ENCODE measurements at regions not wholly inside any gene's neighbourhood (a gene's known extent, or its start where the extent isn't known, plus 50 kb on each side); places are given as distances from the start of the nearest gene placed in this dataset.

DNA sequence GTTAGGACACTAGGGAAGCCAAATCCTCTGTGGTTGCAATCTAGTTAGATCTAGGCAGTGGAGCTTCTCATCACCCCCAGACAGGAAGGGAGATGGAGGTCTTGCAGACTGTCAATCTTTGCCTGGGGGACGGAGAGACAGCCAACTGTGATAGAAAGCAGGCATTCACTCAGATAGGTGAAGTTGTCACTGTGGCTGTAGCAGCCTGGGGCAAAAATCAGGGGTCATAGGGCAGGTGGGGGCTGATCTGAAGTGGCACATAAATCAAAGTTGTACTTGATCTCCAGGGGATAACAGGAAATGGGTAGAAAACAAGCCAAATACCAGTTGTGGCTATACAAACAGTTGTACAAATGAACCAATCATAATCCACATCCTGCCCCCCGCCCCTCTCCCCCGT lies 620.9 kb upstream of the USP24 start:
- no peak overlapping the region for H3K4ac ChIP-seq (ENCODE audit: low read length)
- no peak overlapping the region for H3K4me3 ChIP-seq (ENCODE audit: low read length in 2 of 2)
- no CpG with 5 or more reads among the region's 3 CpGs for WGBS, 2 donors (ENCODE audit: extremely low coverage in 2 of 2, insufficient read length in 2 of 2, insufficient replicate concordance in 1 of 2)
- H3K23ac ChIP-seq (ENCODE audit: low read depth, low read length, poor library complexity): no peak overlapping the region
- H2AK5ac ChIP-seq (ENCODE audit: low read depth, low read length): no peak overlapping the region
- no peaks in the 10 kb centered on the region for H3K79me1 ChIP-seq (ENCODE audit: low read depth, low read length)
- DNase-seq (ENCODE audit: low spot score): no peak
- H4K8ac ChIP-seq (ENCODE audit: low read depth, low read length): no peak overlapping the region
- H3K4me2 ChIP-seq (ENCODE audit: insufficient read depth, low read length, poor library complexity, severe bottlenecking): no peak overlapping the region
- H3K9me3 ChIP-seq (replicated peaks in 1 of 2; ENCODE audit: control insufficient read depth in 2 of 2, insufficient read depth in 1 of 2, low read depth in 1 of 2, low read length in 2 of 2): no peaks in the 10 kb centered on the region
- H2BK12ac ChIP-seq (ENCODE audit: low read length): no peak overlapping the region
- H3K14ac ChIP-seq (ENCODE audit: low read length): peak overlapping the region; percentile 15
- H2BK5ac ChIP-seq (ENCODE audit: low read length): no peak overlapping the region
- H2BK15ac ChIP-seq (ENCODE audit: low read length): no peak overlapping the region
- H2AFZ ChIP-seq (ENCODE audit: low read length): no peak overlapping the region
- no peak overlapping the region for H2BK120ac ChIP-seq (ENCODE audit: low read depth, low read length)
- H3K9ac ChIP-seq (ENCODE audit: low read depth, low read length, poor library complexity): peak overlapping the region; percentile 15
- no peak overlapping the region for H3K27ac ChIP-seq (replicated peaks; ENCODE audit: low read length)
- no peak overlapping the region for H3K18ac ChIP-seq (ENCODE audit: low read length)
- H3K4me1 ChIP-seq (ENCODE audit: control insufficient read depth in 2 of 2, insufficient read depth in 1 of 2, low read depth in 1 of 2, low read length in 2 of 2): no peaks in the 10 kb centered on the region
- H4K91ac ChIP-seq (ENCODE audit: low read depth, low read length, poor library complexity): no peak overlapping the region
- H3K36me3 ChIP-seq (replicated peaks in 1 of 2; ENCODE audit: control insufficient read depth in 2 of 2, insufficient read depth in 2 of 2, low read length in 2 of 2): no peaks in the 10 kb centered on the region
- H3K27me3 ChIP-seq (ENCODE audit: control insufficient read depth in 3 of 3, insufficient read depth in 3 of 3, low read depth in 1 of 3, low read length in 3 of 3): peaks cover 0 to 2% (median 0%) of the 10 kb centered on the region in 3 experiments

DNA sequence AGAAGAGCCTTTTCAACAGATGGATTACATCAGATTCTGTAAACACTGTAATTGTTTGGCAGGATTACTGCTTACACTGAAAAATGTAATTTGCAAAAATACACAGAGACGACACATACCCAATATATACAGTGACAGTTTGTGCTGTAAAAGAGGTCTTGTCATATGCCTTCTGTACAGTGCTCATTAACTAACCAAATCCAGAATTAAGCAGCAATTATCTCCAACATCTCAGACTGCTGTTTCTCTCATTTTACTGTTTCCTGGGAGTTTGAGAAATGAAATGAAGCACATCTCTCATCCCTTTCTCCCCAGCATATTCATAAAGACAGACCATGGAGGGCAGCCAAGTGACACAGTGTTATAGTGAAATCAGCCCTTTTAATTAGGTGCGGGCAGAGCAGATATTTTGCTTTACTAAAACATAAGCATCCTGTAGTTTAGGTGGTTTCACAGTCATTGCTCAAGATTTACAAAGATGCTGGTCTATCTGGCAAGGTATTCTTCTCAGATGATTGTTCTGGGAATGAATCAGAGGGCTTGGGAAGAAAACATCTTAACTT lies 618.4 kb upstream of the USP24 start:
- no peak overlapping the region for H2AK5ac ChIP-seq (ENCODE audit: low read depth, low read length)
- H3K14ac ChIP-seq (ENCODE audit: low read length): no peak overlapping the region
- H2BK5ac ChIP-seq (ENCODE audit: low read length): no peak overlapping the region
- H3K4ac ChIP-seq (ENCODE audit: low read length): no peak overlapping the region
- no peak overlapping the region for H2BK12ac ChIP-seq (ENCODE audit: low read length)
- H3K4me1 ChIP-seq (ENCODE audit: control insufficient read depth in 2 of 2, insufficient read depth in 1 of 2, low read depth in 1 of 2, low read length in 2 of 2): no peaks in the 10 kb centered on the region
- H2AFZ ChIP-seq (ENCODE audit: low read length): no peak overlapping the region
- H3K36me3 ChIP-seq (replicated peaks in 1 of 2; ENCODE audit: control insufficient read depth in 2 of 2, insufficient read depth in 2 of 2, low read length in 2 of 2): no peaks in the 10 kb centered on the region
- WGBS, 2 donors (ENCODE audit: extremely low coverage in 2 of 2, insufficient read length in 2 of 2, insufficient replicate concordance in 1 of 2): no CpG with 5 or more reads among the region's 2 CpGs
- no peak overlapping the region for H4K8ac ChIP-seq (ENCODE audit: low read depth, low read length)
- no peaks in the 10 kb centered on the region for H3K9me3 ChIP-seq (replicated peaks in 1 of 2; ENCODE audit: control insufficient read depth in 2 of 2, insufficient read depth in 1 of 2, low read depth in 1 of 2, low read length in 2 of 2)
- H3K27me3 ChIP-seq (ENCODE audit: control insufficient read depth in 3 of 3, insufficient read depth in 3 of 3, low read depth in 1 of 3, low read length in 3 of 3): no peaks in the 10 kb centered on the region
- no peak overlapping the region for H3K4me2 ChIP-seq (ENCODE audit: insufficient read depth, low read length, poor library complexity, severe bottlenecking)
- H4K91ac ChIP-seq (ENCODE audit: low read depth, low read length, poor library complexity): no peak overlapping the region
- H3K9ac ChIP-seq (ENCODE audit: low read depth, low read length, poor library complexity): no peak overlapping the region
- DNase-seq (ENCODE audit: low spot score): no peak
- no peak overlapping the region for H2BK120ac ChIP-seq (ENCODE audit: low read depth, low read length)
- no peaks in the 10 kb centered on the region for H3K79me1 ChIP-seq (ENCODE audit: low read depth, low read length)
- no peak overlapping the region for H2BK15ac ChIP-seq (ENCODE audit: low read length)
- no peak overlapping the region for H3K23ac ChIP-seq (ENCODE audit: low read depth, low read length, poor library complexity)
- H3K4me3 ChIP-seq (ENCODE audit: low read length in 2 of 2): no peak overlapping the region
- H3K27ac ChIP-seq (replicated peaks; ENCODE audit: low read length): no peak overlapping the region
- H3K18ac ChIP-seq (ENCODE audit: low read length): no peak overlapping the region

GRCh38 chr1:55831759-55832158 lies 616.6 kb upstream of the USP24 start:
- Histone ChIP-seq H3K4me1 (ENCODE audit: control insufficient read depth in 2 of 2, insufficient read depth in 1 of 2, low read depth in 1 of 2, low read length in 2 of 2) (no peaks in the 10 kb centered on the region), H4K91ac (ENCODE audit: low read depth, low read length, poor library complexity) (no peak overlapping the region), H3K27ac (replicated peaks; ENCODE audit: low read length) (no peak overlapping the region), H3K4me2 (ENCODE audit: insufficient read depth, low read length, poor library complexity, severe bottlenecking) (no peak overlapping the region), H4K8ac (ENCODE audit: low read depth, low read length) (no peak overlapping the region), H3K27me3 (ENCODE audit: control insufficient read depth in 3 of 3, insufficient read depth in 3 of 3, low read depth in 1 of 3, low read length in 3 of 3) (no peaks in the 10 kb centered on the region), H2BK5ac (ENCODE audit: low read length) (no peak overlapping the region), H2BK12ac (ENCODE audit: low read length) (no peak overlapping the region), H2BK120ac (ENCODE audit: low read depth, low read length) (no peak overlapping the region), H2BK15ac (ENCODE audit: low read length) (no peak overlapping the region), H2AFZ (ENCODE audit: low read length) (no peak overlapping the region), H3K23ac (ENCODE audit: low read depth, low read length, poor library complexity) (no peak overlapping the region), H3K9me3 (replicated peaks in 1 of 2; ENCODE audit: control insufficient read depth in 2 of 2, insufficient read depth in 1 of 2, low read depth in 1 of 2, low read length in 2 of 2) (no peaks in the 10 kb centered on the region), H3K79me1 (ENCODE audit: low read depth, low read length) (no peaks in the 10 kb centered on the region), H3K18ac (ENCODE audit: low read length) (no peak overlapping the region), H3K14ac (ENCODE audit: low read length) (no peak overlapping the region), H3K4ac (ENCODE audit: low read length) (no peak overlapping the region), H3K4me3 (ENCODE audit: low read length in 2 of 2) (no peak overlapping the region), H3K36me3 (replicated peaks in 1 of 2; ENCODE audit: control insufficient read depth in 2 of 2, insufficient read depth in 2 of 2, low read length in 2 of 2) (no peaks in the 10 kb centered on the region), H3K9ac (ENCODE audit: low read depth, low read length, poor library complexity) (no peak overlapping the region), H2AK5ac (ENCODE audit: low read depth, low read length) (no peak overlapping the region)
- no peak for DNase-seq (ENCODE audit: low spot score)
- no CpG with 5 or more reads among the region's 3 CpGs for WGBS, 2 donors (ENCODE audit: extremely low coverage in 2 of 2, insufficient read length in 2 of 2, insufficient replicate concordance in 1 of 2)

DNA sequence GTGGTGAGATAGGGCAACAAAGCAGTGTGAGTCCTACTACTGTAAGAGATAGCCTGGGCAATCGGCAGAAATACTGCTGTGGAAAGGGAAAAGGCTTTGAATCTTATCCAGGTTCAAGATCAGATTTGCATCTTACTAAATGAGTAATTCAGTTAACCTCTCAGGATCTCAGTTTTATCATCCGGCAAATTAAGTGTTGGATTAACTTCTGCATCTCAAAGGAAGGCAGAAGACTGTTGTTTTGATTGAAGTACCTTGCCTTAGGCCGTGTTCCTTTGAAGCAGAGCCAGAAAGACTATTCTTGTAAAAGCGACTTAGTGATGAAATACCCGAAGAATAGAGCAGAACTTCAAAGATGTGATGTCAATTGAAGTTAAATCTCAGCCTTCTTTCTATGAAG lies 612.9 kb upstream of the USP24 start:
- H3K27me3 ChIP-seq (ENCODE audit: control insufficient read depth in 3 of 3, insufficient read depth in 3 of 3, low read depth in 1 of 3, low read length in 3 of 3): no peaks in the 10 kb centered on the region
- no peak overlapping the region for H3K9ac ChIP-seq (ENCODE audit: low read depth, low read length, poor library complexity)
- no peak overlapping the region for H2AK5ac ChIP-seq (ENCODE audit: low read depth, low read length)
- no peaks in the 10 kb centered on the region for H3K36me3 ChIP-seq (replicated peaks in 1 of 2; ENCODE audit: control insufficient read depth in 2 of 2, insufficient read depth in 2 of 2, low read length in 2 of 2)
- no peak overlapping the region for H2BK15ac ChIP-seq (ENCODE audit: low read length)
- H3K4me2 ChIP-seq (ENCODE audit: insufficient read depth, low read length, poor library complexity, severe bottlenecking): no peak overlapping the region
- no peaks in the 10 kb centered on the region for H3K79me1 ChIP-seq (ENCODE audit: low read depth, low read length)
- H2BK120ac ChIP-seq (ENCODE audit: low read depth, low read length): no peak overlapping the region
- no peaks in the 10 kb centered on the region for H3K4me1 ChIP-seq (ENCODE audit: control insufficient read depth in 2 of 2, insufficient read depth in 1 of 2, low read depth in 1 of 2, low read length in 2 of 2)
- no peak overlapping the region for H3K27ac ChIP-seq (replicated peaks; ENCODE audit: low read length)
- H3K4ac ChIP-seq (ENCODE audit: low read length): no peak overlapping the region
- H2BK5ac ChIP-seq (ENCODE audit: low read length): no peak overlapping the region
- H4K8ac ChIP-seq (ENCODE audit: low read depth, low read length): no peak overlapping the region
- H3K4me3 ChIP-seq (ENCODE audit: low read length in 2 of 2): no peak overlapping the region
- no peak overlapping the region for H2BK12ac ChIP-seq (ENCODE audit: low read length)
- no peak overlapping the region for H3K18ac ChIP-seq (ENCODE audit: low read length)
- no peaks in the 10 kb centered on the region for H3K9me3 ChIP-seq (replicated peaks in 1 of 2; ENCODE audit: control insufficient read depth in 2 of 2, insufficient read depth in 1 of 2, low read depth in 1 of 2, low read length in 2 of 2)
- H2AFZ ChIP-seq (ENCODE audit: low read length): no peak overlapping the region
- no peak overlapping the region for H3K14ac ChIP-seq (ENCODE audit: low read length)
- H3K23ac ChIP-seq (ENCODE audit: low read depth, low read length, poor library complexity): no peak overlapping the region
- DNase-seq (ENCODE audit: low spot score): no peak
- no CpG with 5 or more reads among the region's 5 CpGs for WGBS, 2 donors (ENCODE audit: extremely low coverage in 2 of 2, insufficient read length in 2 of 2, insufficient replicate concordance in 1 of 2)
- no peak overlapping the region for H4K91ac ChIP-seq (ENCODE audit: low read depth, low read length, poor library complexity)

Data from neuronal stem cell (in vitro differentiated cells).